ENCODE measurements at regions not wholly inside any gene's neighbourhood (a gene's known extent, or its start where the extent isn't known, plus 50 kb on each side); places are given as distances from the start of the nearest gene placed in this dataset.
"Not testable (repeated sequence)": the region's sequence is repeated elsewhere in the genome, so short reads cannot be mapped to it uniquely, and the experiment has no call there.

DNA sequence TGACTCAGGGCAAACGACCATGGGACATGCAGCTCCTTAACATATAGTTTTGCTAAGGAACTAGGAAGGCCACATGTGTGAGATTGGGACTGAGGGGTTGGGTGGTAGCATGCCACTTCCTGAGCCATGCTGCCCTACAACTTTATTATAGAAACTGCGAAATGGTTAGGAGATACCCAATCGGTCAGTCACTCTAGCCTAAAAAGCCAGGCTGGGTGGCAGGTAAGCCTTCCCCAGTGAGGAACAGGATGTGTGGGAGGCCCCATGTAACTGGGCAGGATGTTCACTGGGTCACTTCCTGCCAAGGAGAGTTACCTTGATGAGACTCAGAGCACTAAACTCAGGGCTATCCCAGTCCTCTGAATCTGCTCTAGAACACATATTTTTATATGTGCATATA is 123.5 kb downstream of the MAP3K7 start:
- Mint-ChIP-seq H3K4me1 (peaks cover 82% of the 10 kb centered on the region), H3K9me3 (peaks cover 8% of the 10 kb centered on the region), H3K27me3 (no peaks in the 10 kb centered on the region), H3K4me3 (peak overlapping the region; percentile 62), H3K27ac (peak overlapping the region; percentile 92), H3K36me3 (peaks cover 15% of the 10 kb centered on the region)
- no peak for DNase-seq

DNA sequence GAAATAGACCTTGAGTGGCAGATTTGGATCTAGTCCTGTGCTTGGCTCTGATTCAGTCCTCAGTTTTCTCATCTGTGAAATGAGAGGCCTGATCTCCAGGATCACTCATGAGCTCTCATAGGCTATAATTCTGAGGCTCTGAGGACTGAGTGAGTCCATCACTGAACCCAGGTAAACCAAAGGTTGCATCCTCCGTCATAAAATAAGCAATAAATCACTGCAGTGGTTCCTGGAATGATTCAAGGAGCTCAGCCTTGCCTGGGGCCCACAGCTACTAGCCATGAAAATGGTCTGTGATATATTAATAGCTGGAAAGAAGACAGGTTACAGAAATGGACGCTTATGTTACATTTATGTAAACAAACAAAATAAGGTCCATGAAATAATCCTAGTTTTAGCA is 124.8 kb downstream of the MAP3K7 start:
- H3K9me3 Mint-ChIP-seq, result peaks cover 8% of the 10 kb centered on the region
- H3K27ac Mint-ChIP-seq, result no peak overlapping the region
- no peaks in the 10 kb centered on the region for H3K27me3 Mint-ChIP-seq
- no peak overlapping the region for H3K4me3 Mint-ChIP-seq
- no peak for DNase-seq
- peaks cover 84% of the 10 kb centered on the region for H3K4me1 Mint-ChIP-seq
- H3K36me3 Mint-ChIP-seq, result peaks cover 20% of the 10 kb centered on the region

DNA sequence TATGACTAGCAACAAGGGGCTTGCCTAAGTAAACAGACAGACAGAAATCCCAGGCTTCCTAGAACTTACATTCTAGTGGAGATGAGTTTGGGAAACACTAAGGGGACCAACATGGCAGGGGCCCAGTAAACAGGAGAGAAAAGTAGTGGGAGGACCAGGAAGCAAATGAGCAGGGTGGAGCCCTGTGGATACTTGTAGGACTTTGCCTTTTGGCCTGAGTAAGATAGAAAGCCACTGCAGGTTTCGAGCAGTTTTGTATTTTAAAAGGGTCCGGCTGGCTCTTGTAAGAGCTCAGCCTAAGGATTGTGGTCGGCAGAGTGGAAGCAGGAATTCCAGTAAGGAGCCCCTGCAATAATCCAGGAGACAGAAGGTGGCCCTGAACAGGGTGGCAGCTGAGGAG is 125.5 kb downstream of the MAP3K7 start:
- no peaks in the 10 kb centered on the region for H3K27me3 Mint-ChIP-seq
- H3K4me1 Mint-ChIP-seq, result peaks cover 83% of the 10 kb centered on the region
- peaks cover 8% of the 10 kb centered on the region for H3K9me3 Mint-ChIP-seq
- H3K27ac Mint-ChIP-seq, result peak overlapping the region; percentile 25
- H3K4me3 Mint-ChIP-seq, result no peak overlapping the region
- peaks cover 21% of the 10 kb centered on the region for H3K36me3 Mint-ChIP-seq
- DNase-seq, result no peak

DNA sequence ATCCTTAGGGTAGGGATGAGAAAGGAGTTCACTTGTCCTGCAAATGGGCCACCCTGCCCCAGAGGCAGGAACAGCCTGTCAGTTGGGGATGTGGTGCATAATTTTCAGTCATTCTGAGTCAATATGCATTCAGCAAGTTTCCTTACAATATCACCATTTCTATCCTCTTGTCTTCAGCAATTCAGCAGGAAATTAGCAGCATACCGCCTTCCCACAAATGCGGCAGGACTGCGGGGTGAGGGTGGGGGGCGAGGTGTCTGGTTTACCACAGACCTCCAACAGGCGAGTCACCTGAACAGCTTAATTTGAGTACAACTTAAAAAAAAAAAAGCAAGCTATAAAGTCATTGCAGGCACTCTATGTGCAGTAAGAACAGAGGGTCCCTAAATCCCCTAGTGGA is 126.8 kb downstream of the MAP3K7 start:
- Mint-ChIP-seq H3K4me1 (peaks cover 70% of the 10 kb centered on the region), H3K27ac (peak overlapping the region; percentile 95), H3K9me3 (peaks cover 8% of the 10 kb centered on the region), H3K36me3 (peaks cover 21% of the 10 kb centered on the region), H3K4me3 (peak overlapping the region; percentile 47), H3K27me3 (no peaks in the 10 kb centered on the region)
- DNase-seq, result no peak

DNA sequence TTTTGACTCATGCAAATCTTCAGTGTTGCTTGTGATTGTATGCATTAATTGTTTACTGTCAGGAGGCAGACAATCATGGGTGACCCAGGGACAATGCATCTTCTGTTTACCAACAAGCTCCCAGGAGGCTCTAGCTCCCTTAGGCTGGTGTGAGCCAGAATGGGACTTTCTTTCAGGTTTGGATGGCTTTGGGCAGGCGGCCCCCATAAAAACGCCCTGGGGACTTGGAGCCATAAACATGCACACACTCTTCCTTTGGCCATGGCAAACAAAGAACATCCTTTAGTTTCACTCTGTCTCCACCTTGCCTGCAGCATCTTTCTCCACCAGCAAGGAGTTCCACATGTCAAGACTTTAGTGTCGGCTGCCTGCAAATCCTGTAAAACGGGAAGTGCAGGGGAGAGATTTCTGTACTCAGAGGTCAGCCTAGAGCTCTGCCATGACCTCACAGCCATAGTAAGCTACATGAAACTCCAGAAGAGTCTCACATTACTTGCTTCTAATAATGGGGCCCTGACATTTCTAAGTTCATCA is 127.6 kb downstream of the MAP3K7 start:
- H3K9me3 Mint-ChIP-seq, result peaks cover 8% of the 10 kb centered on the region
- H3K27ac Mint-ChIP-seq, result peak overlapping the region; percentile 95
- DNase-seq, result no peak
- H3K4me1 Mint-ChIP-seq, result peaks cover 69% of the 10 kb centered on the region
- H3K4me3 Mint-ChIP-seq, result peak overlapping the region; percentile 57
- peaks cover 21% of the 10 kb centered on the region for H3K36me3 Mint-ChIP-seq
- H3K27me3 Mint-ChIP-seq, result no peaks in the 10 kb centered on the region

DNA sequence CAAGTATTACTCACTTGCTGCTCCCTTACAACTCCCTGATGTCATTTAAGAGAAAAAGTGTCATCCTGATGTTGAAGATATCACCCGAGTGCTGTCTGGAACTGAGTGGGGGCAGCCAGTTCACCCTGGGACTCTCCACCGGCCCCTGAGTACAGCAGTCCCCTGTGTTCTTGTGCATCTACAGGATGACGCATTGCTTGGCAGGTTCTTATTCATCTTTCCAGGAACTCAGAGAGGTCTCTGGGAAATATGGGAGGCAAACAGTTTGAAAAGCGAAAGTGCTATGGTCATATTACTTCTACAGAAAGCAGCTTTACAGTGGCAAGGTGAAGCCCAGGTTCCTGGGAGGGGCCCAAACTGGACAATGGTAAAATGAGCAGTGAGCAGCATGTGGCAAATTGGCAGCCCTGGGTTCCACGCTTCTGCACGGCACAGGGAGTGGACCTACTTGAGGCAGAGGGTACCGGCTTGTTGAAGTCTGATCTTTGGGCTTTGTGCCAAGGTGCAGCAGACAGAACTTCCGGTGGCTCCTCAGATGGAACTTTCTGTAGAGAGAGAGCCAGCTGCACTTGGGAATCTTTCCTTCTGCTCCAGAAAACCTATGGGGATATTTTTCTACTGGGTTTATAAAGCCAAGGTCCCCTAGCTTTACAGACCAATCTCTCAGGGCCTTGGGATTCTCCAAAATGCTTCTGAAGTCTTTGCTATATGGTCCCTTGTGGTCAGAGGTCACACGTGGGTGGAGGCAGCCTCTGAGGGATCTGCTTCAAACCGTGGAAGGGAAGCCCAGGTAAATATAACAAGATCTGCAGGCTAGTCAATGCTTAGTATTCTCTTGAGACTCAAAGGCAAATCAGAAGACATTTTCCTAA is 128.3 kb downstream of the MAP3K7 start:
- peaks cover 17% of the 10 kb centered on the region for H3K36me3 Mint-ChIP-seq
- peak overlapping the region; percentile 95 for H3K27ac Mint-ChIP-seq
- H3K9me3 Mint-ChIP-seq, result peaks cover 8% of the 10 kb centered on the region
- H3K27me3 Mint-ChIP-seq, result no peaks in the 10 kb centered on the region
- peak; percentile 86 for DNase-seq
- H3K4me3 Mint-ChIP-seq, result peak overlapping the region; percentile 57
- H3K4me1 Mint-ChIP-seq, result peaks cover 62% of the 10 kb centered on the region

DNA sequence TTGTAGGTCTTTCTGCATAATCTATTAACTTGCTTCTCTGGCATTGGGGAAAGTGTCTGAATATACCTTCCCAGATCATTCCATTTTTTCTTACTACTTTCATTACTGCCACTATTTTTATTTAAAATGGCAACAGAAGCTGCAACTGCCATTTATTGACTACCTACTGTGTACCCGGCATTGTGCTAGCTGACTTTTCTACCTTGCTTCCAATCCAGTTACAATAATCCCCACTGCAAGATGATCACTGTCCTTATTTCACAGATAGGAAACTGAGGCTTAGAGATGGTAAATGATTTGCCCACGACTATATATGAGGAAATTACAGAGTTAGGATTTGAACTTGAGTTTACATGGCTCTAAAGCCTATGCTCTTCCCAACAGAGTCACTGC is 129.0 kb downstream of the MAP3K7 start:
- peak overlapping the region; percentile 95 for H3K27ac Mint-ChIP-seq
- DNase-seq, result no peak
- peaks cover 16% of the 10 kb centered on the region for H3K36me3 Mint-ChIP-seq
- H3K27me3 Mint-ChIP-seq, result no peaks in the 10 kb centered on the region
- peaks cover 55% of the 10 kb centered on the region for H3K4me1 Mint-ChIP-seq
- H3K4me3 Mint-ChIP-seq, result peak overlapping the region; percentile 57
- peaks cover 8% of the 10 kb centered on the region for H3K9me3 Mint-ChIP-seq

DNA sequence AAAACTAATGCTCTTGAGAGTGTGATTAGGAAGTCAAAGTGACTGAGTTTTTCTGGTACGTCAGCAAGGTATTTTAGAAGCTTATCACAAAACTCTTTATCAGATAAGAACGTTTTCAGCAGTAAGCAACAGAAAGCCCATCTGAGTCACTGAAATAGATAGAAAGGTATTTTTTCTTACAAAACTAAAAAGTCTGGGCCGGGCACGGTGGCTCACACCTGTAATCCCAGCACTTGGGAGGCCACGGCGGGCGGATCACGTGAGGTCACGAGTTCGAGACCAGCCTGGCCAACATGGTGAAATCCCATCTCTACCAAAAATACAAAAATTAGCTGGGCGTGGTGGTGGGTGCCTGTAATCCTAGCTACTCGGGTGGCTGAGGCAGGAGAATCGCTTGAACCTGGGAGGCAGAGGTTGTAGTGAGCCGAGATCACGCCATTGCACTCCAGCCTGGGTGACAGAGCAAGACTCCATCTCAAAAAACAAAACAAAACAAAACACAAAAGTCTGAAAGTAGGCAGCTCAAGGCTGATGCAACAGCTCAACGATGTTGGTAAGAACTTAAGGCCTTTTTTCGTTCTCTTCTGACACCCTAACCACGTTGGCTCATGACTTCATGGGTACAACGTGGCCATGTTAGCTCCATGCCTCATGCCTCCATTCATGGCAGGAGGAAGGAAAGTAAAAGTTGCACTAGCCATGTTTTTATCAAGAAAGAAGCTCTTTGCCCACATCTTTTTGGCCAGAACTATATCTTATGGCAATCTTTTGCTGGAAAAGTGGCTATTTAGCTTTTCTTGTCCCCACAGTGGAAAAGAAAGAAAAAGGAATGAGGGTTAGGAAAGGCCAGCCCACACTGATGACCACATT is 129.6 kb downstream of the MAP3K7 start:
- H3K9me3 Mint-ChIP-seq, H3K27me3 Mint-ChIP-seq, DNase-seq: not testable (repeated sequence)
- peak overlapping the region; percentile 95 for H3K27ac Mint-ChIP-seq
- peak overlapping the region; percentile 57 for H3K4me3 Mint-ChIP-seq
- H3K4me1 Mint-ChIP-seq, result peaks cover 51% of the 10 kb centered on the region
- peaks cover 16% of the 10 kb centered on the region for H3K36me3 Mint-ChIP-seq

DNA sequence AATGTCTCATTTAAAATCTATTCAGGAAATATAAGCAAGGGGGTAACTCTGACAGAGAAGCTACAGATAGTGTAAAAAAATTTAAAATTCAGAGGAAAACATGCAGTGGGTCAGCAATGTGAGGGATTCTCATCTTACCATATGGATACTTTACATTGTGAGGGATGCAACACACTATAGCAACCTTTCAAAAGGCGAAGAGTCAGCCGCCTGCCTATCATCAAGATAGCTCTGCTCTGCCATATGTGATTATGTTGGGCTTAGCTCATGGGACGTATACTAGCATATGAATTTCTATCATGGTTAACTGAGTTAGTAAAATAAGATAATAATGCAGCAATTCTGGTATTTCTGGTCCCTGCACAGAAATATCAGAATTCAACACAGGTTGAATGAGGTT is 130.9 kb downstream of the MAP3K7 start:
- no peak overlapping the region for H3K4me3 Mint-ChIP-seq
- H3K27me3 Mint-ChIP-seq, result no peaks in the 10 kb centered on the region
- H3K9me3 Mint-ChIP-seq, result peaks cover 8% of the 10 kb centered on the region
- DNase-seq, result no peak
- H3K36me3 Mint-ChIP-seq, result peaks cover 16% of the 10 kb centered on the region
- H3K27ac Mint-ChIP-seq, result no peak overlapping the region
- peaks cover 46% of the 10 kb centered on the region for H3K4me1 Mint-ChIP-seq

DNA sequence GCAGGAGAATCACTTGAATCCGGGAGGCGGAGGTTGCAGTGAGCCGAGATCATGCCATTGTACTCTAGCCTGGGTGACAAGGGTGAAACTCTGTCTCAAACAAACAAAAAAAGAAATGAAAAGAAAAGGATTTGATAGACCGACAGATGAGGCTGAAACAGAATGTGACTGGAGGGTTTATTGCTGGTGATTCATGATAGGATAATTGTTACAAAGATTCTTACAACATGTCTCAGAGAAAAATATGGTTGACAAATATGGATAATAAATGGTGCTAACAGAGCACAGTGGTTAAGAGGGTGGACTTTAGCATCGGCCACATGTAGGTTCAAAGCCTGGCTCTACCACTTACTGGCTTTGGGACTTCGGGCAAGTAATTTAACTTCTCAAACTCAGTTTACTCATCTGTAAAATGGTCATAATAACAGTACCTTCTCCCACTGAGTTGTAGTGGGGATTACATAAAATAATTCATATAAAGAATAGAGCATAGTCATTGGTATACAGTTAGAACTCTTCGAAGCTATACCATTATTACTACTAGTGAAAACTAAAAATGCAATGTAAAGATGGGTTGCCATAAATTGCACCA is 131.9 kb downstream of the MAP3K7 start:
- Mint-ChIP-seq H3K4me3 (no peak overlapping the region), H3K36me3 (peaks cover 8% of the 10 kb centered on the region), H3K27ac (no peak overlapping the region), H3K9me3 (peaks cover 3% of the 10 kb centered on the region), H3K27me3 (no peaks in the 10 kb centered on the region), H3K4me1 (peaks cover 41% of the 10 kb centered on the region)
- no peak for DNase-seq

DNA sequence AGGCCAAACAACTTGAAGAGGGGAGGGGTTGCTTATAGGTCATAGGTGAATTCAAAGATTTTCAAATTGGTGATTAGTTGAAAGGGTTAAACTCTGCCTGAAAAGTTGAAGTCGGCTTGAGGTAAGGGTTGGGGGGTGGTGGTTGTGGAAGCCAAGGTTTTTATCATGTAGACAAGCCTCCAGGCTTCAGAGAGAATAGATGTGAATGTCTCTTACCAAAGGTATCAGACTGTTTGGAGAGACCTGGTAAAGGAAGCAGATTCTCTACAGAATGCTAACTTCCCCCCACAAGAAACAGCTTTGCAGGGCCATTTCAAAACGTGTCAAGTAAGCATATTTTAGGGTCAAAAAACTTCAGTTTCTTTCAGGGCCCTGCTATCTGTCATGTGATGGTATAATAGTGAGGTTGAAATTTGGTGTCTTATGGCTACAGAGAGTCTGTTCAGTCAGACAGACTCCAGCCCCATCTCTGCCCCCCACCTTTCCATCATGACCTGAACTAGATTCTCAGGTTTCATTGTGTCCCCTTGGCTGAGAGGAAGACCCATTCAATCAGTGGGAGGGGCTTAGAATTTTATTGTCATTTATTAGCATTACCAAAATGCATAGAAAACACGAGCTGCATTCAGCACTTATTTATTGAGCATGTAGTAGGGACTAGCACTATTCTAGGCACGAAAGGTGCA is 136.5 kb downstream of the MAP3K7 start:
- Mint-ChIP-seq H3K27me3 (no peaks in the 10 kb centered on the region), H3K36me3 (no peaks in the 10 kb centered on the region), H3K27ac (no peak overlapping the region), H3K4me3 (no peak overlapping the region), H3K9me3 (peaks cover 2% of the 10 kb centered on the region), H3K4me1 (peaks cover 25% of the 10 kb centered on the region)
- DNase-seq, result no peak

DNA sequence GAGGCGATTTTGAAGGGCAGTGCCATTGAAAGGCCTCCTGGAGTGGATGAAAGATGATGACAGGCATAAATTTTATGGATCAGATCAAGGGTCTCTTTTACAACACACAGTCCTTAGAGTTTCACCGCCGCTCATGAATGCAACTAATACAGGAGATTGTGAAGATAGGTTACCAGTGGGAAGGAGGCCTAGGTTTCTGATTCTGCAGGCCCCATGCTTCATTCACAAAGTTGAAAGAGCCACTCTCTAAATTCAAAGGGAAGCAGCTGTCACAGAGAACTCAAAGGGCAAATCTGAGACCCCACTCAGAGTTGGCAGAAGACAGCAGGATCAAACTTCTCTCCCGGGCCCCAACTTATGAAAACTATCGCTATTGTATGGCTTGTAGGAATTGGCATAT is 137.6 kb downstream of the MAP3K7 start:
- H3K36me3 Mint-ChIP-seq, result peaks cover 5% of the 10 kb centered on the region
- no peak overlapping the region for H3K27ac Mint-ChIP-seq
- H3K4me1 Mint-ChIP-seq, result peaks cover 34% of the 10 kb centered on the region
- no peaks in the 10 kb centered on the region for H3K27me3 Mint-ChIP-seq
- H3K4me3 Mint-ChIP-seq, result no peak overlapping the region
- peaks cover 6% of the 10 kb centered on the region for H3K9me3 Mint-ChIP-seq
- no peak for DNase-seq

DNA sequence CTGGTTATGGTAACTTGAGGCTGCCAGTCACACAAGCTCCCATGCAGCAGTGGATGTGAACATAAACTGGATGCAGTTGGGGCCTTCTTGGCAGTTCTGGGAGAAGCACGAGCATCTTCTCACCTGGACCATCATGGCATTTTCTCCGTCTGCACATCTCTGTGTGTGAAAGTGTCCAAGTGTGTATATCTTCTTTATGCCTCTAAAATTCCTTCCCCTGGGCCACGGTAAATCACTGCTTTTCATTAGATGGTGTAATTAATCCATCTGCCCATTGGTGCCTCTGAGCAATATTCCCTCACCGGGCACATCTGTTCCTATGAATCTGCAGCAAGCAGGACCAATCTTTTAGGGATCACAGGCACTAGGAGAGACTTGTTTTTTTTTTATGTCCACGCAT is 138.0 kb downstream of the MAP3K7 start:
- Mint-ChIP-seq H3K27ac (no peak overlapping the region), H3K9me3 (peaks cover 7% of the 10 kb centered on the region), H3K27me3 (no peaks in the 10 kb centered on the region), H3K36me3 (peaks cover 5% of the 10 kb centered on the region), H3K4me3 (no peak overlapping the region), H3K4me1 (peaks cover 38% of the 10 kb centered on the region)
- no peak for DNase-seq

DNA sequence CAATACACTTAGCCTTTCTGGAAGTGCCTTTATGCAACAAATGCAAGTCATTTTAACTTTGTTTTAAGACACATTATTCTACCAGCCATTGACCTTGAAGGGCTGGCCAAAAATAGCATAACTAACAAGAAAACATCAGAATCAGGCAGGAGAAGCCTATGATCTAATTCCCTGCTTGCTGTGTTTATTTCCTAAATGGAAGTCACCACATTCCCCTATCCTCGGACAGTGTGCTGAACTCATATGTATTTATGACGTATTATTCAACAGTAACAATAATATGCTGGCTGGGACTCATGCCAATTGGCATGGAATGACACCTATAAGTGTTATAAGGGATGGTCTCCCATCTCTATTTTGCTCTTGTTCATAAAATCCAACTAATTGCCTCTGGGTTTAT is 140.7 kb downstream of the MAP3K7 start:
- peaks cover 41% of the 10 kb centered on the region for H3K4me1 Mint-ChIP-seq
- peaks cover 5% of the 10 kb centered on the region for H3K36me3 Mint-ChIP-seq
- H3K27me3 Mint-ChIP-seq, result no peaks in the 10 kb centered on the region
- peak overlapping the region; percentile 96 for H3K27ac Mint-ChIP-seq
- no peak overlapping the region for H3K4me3 Mint-ChIP-seq
- H3K9me3 Mint-ChIP-seq, result peaks cover 7% of the 10 kb centered on the region
- no peak for DNase-seq
